CD4-positive, alpha-beta T cell (primary cell): ENCODE measurements at regions not wholly inside any gene's neighbourhood (a gene's known extent, or its start where the extent isn't known, plus 50 kb on each side); places are given as distances from the start of the nearest gene placed in this dataset.

Experiments used
- ATAC-seq: fragments of 200-7000 bp; cut with Tn5 transposase; one replicate; pipeline ENCODE4 v1.10.0; 2022; ENCODE audit warnings: mild to moderate bottlenecking; ENCODE audit not compliant: poor library complexity
- CTCF ChIA-PET: fragments of 350-600 bp; sonication (Branson Sonifier 250); formaldehyde crosslinking; loops from one replicate; lab custom pipeline; 2021; ENCODE audit warnings: antibody characterized with exemption, inconsistent platforms; lab: Charles Lee
- POLR2A ChIA-PET: fragments of 350-600 bp; sonication (Branson Sonifier 250); formaldehyde crosslinking; loops from one replicate; lab custom pipeline; 2021; ENCODE audit warnings: antibody characterized with exemption, inconsistent platforms; lab: Charles Lee
- DNase-seq, 14 experiments: peaks; one replicate each; pipeline ENCODE4 v3.0.0-alpha.2; 2013 to 2020; ENCODE audit warnings: mixed read lengths in 2 of 14
- H3K27ac ChIP-seq, 2 donors: one replicate each; pipeline versions ENCODE4 v1.5.1 to v1.7.0; 2013; ENCODE audit warnings: low read length in 2 of 2, low read depth in 1 of 2, mild to moderate bottlenecking in 1 of 2
- H3K27me3 ChIP-seq, 2 experiments: 1 replicate in 1 of 2; 2 replicates in 1 of 2; pipeline versions ENCODE4 v1.6.1 to v1.7.0; 2013; ENCODE audit warnings: low read length in 2 of 2, control low read depth in 1 of 2, mild to moderate bottlenecking in 1 of 2, moderate library complexity in 1 of 2; ENCODE audit not compliant: insufficient read depth in 2 of 2, control insufficient read depth in 1 of 2
- H3K36me3 ChIP-seq: one replicate; pipeline ENCODE4 v1.6.1; 2013; ENCODE audit warnings: low read length, control low read depth; ENCODE audit not compliant: insufficient read depth
- H3K4me1 ChIP-seq: one replicate; pipeline ENCODE4 v1.6.1; 2013; ENCODE audit warnings: low read length, control low read depth; ENCODE audit not compliant: insufficient read depth
- H3K4me3 ChIP-seq: one replicate; pipeline ENCODE4 v1.5.1; 2013; ENCODE audit warnings: mild to moderate bottlenecking, low read length, moderate library complexity
- H3K9me3 ChIP-seq, 2 experiments: 1 replicate in 1 of 2; 2 replicates in 1 of 2; pipeline versions ENCODE4 v1.6.1 to v1.7.0; 2013; ENCODE audit warnings: low read length in 2 of 2, mild to moderate bottlenecking in 2 of 2, control low read depth in 1 of 2, moderate library complexity in 1 of 2; ENCODE audit not compliant: control insufficient read depth in 1 of 2, insufficient read depth in 1 of 2
- H3K27ac Mint-ChIP-seq: one replicate; pipeline ENCODE4 v1.8.0; 2020; ENCODE audit warnings: mixed read lengths
- H3K27me3 Mint-ChIP-seq: one replicate; pipeline ENCODE4 v1.8.0; 2021; ENCODE audit warnings: mixed read lengths
- H3K36me3 Mint-ChIP-seq: one replicate; pipeline ENCODE4 v1.8.0; 2021; ENCODE audit warnings: low read depth, mixed read lengths
- H3K4me1 Mint-ChIP-seq: one replicate; pipeline ENCODE4 v1.8.0; 2021; ENCODE audit warnings: low read depth, mixed read lengths
- H3K4me3 Mint-ChIP-seq: one replicate; pipeline ENCODE4 v1.8.0; 2020; ENCODE audit warnings: mild to moderate bottlenecking, mixed read lengths
- H3K9me3 Mint-ChIP-seq: one replicate; pipeline ENCODE4 v1.8.0; 2020; ENCODE audit warnings: mixed read lengths
- intact Hi-C, 2 experiments: fragments of 100-400 bp; cut with DNase I in 1 of 2; cut with micrococcal nuclease in 1 of 2; formaldehyde crosslinking; loops; one replicate each; pipeline versions ENCODE4 v1.15.1 to v1.9.0; 2023 to 2025; cut with DNase I, micrococcal nuclease
- TF ChIP-seq, protein P1 (sequence below): fragments of 200-600 bp; IDR thresholded peaks from one replicate; pipeline ENCODE4 v1.8.0; 2022; ENCODE audit warnings: antibody characterized with exemption, mild to moderate bottlenecking

DNA sequence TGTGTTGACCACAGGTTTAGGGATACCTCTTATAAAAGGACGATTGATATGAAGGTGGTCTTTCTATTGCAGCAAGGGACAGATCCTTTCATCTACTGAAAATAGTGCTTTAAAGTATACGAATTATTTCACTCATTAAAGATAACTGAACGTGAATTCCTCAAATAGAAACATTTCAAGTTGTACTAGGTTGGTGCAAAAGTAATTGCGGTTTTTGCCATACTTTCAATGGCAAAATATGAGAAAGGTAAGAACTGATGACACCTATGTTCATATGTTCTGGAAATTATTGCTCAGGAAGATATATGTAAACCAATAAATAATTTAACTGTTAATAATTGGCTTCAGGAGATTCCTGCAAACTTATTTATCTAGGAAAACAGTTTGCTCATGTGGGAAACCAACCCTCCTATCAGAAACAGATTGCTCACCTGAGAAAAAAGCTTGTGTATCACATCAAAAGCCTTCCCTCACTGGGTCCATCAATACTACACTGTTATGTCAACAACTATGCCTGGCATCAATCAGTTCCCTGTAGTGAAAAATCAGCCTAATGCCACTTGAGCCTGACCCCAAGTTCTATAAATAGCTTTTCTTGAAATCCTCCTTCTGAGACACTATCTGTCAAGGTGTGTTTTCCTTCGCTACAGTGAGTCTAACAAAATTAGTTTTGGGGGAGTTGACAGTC is 81.5 kb upstream of the ACSL3 start:
- Histone ChIP-seq H3K36me3 (no peaks in the 10 kb centered on the region), H3K27me3 (no peaks in the 10 kb centered on the region), H3K4me3 (no peak overlapping the region), H3K9me3 (no peaks in the 10 kb centered on the region), H3K4me1 (no peaks in the 10 kb centered on the region), H3K27ac (no peak overlapping the region)
- POLR2A ChIA-PET = no interaction called here
- H3K27ac Mint-ChIP-seq = no peak overlapping the region
- DNase-seq = no peak
- ATAC-seq = no peak
- H3K9me3 Mint-ChIP-seq = no peaks in the 10 kb centered on the region
- CTCF ChIA-PET = no interaction called here
- TF ChIP-seq, protein P1, sequence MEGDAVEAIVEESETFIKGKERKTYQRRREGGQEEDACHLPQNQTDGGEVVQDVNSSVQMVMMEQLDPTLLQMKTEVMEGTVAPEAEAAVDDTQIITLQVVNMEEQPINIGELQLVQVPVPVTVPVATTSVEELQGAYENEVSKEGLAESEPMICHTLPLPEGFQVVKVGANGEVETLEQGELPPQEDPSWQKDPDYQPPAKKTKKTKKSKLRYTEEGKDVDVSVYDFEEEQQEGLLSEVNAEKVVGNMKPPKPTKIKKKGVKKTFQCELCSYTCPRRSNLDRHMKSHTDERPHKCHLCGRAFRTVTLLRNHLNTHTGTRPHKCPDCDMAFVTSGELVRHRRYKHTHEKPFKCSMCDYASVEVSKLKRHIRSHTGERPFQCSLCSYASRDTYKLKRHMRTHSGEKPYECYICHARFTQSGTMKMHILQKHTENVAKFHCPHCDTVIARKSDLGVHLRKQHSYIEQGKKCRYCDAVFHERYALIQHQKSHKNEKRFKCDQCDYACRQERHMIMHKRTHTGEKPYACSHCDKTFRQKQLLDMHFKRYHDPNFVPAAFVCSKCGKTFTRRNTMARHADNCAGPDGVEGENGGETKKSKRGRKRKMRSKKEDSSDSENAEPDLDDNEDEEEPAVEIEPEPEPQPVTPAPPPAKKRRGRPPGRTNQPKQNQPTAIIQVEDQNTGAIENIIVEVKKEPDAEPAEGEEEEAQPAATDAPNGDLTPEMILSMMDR = no peak
- peaks cover 10% of the 10 kb centered on the region for H3K27me3 Mint-ChIP-seq
- intact Hi-C loops = no loop called here
- no peak overlapping the region for H3K4me3 Mint-ChIP-seq
- no peaks in the 10 kb centered on the region for H3K36me3 Mint-ChIP-seq
- no peaks in the 10 kb centered on the region for H3K4me1 Mint-ChIP-seq

DNA sequence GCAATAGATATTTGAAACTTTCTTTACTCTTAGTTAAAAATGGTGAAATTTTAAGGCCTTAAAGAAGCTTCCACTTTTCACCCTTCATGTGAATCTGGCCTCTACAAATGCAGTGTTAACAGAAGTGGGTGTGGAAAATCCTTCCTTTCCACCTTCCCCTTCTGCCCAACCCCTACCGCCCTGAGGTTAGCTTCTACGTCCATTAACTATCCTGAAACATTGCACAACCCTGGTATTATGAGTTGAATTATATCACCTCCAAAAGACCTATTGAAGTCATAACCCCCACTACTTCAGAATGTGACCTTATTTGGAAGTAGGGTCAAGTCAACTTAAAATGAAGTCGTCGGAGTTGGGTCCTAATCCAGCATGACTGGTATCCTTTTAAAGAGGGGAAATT is 80.8 kb upstream of the ACSL3 start:
- H3K27me3 Mint-ChIP-seq = peaks cover 10% of the 10 kb centered on the region
- no peaks in the 10 kb centered on the region for H3K27me3 ChIP-seq
- ATAC-seq (no peak), DNase-seq (no peak)
- TF ChIP-seq, protein P1 = no peak
- CTCF ChIA-PET = no interaction called here
- POLR2A ChIA-PET = no interaction called here
- H3K36me3 Mint-ChIP-seq = no peaks in the 10 kb centered on the region
- no peak overlapping the region for H3K4me3 ChIP-seq
- no peak overlapping the region for H3K27ac Mint-ChIP-seq
- H3K4me1 Mint-ChIP-seq = no peaks in the 10 kb centered on the region
- H3K4me3 Mint-ChIP-seq = no peak overlapping the region
- no peaks in the 10 kb centered on the region for H3K9me3 ChIP-seq
- no peaks in the 10 kb centered on the region for H3K36me3 ChIP-seq
- no peaks in the 10 kb centered on the region for H3K4me1 ChIP-seq
- no peaks in the 10 kb centered on the region for H3K9me3 Mint-ChIP-seq
- no peak overlapping the region for H3K27ac ChIP-seq
- intact Hi-C loops = no loop called here

DNA sequence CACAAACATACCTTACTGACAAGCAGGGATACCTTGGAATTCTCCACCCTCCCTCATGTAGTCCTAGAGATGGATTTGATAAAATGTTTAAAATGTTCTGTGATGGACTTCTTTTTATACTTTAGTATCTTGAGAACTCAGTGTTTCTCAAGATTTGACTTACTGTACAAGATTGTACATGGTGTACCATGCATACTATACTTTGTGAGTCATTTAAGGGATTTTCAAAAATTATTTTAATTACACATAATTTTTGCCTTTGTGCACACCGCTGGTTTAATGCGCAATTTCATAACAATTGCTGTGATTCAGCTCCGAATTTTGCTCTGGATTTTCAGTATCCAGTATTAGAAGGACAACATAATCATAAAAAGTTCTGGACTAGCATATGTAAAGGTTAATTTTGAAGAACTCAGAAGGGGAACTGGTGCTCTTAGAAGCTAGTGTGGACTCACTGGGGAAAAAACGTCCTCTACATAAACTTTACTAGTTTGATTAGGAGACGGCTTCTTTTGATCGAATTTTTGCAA is 78.6 kb upstream of the ACSL3 start:
- H3K27me3 ChIP-seq = no peaks in the 10 kb centered on the region
- no peak for DNase-seq
- no peak overlapping the region for H3K4me3 ChIP-seq
- no peaks in the 10 kb centered on the region for H3K9me3 ChIP-seq
- Mint-ChIP-seq H3K27me3 (peaks cover under 1% of the 10 kb centered on the region), H3K27ac (no peak overlapping the region), H3K4me1 (no peaks in the 10 kb centered on the region), H3K36me3 (no peaks in the 10 kb centered on the region), H3K4me3 (no peak overlapping the region), H3K9me3 (no peaks in the 10 kb centered on the region)
- no peak for ATAC-seq
- TF ChIP-seq, protein P1 = no peak
- no peaks in the 10 kb centered on the region for H3K4me1 ChIP-seq
- ChIA-PET POLR2A (no interaction called here), CTCF (no interaction called here)
- intact Hi-C loops = no loop called here
- H3K36me3 ChIP-seq = no peaks in the 10 kb centered on the region
- no peak overlapping the region for H3K27ac ChIP-seq
